Activated naive CD4-positive, alpha-beta T cell treated with anti-CD3 and anti-CD28 coated beads, Interleukin-2, amount 10 ng/mL, durations not matched to agents 7 days and 5 days (primary cell): ENCODE measurements at regions not wholly inside any gene's neighbourhood (a gene's known extent, or its start where the extent isn't known, plus 50 kb on each side); places are given as distances from the start of the nearest gene placed in this dataset.
"Not testable (repeated sequence)": the region's sequence is repeated elsewhere in the genome, so short reads cannot be mapped to it uniquely, and the experiment has no call there.

ENCODE experiments used
- CTCF ChIA-PET: fragments of 350-600 bp; sonication (Branson Sonifier 250); formaldehyde crosslinking; loops from one replicate; lab custom pipeline; 2021; ENCODE audit warnings: antibody characterized with exemption; lab: Charles Lee
- DNase-seq: peaks from one replicate; pipeline ENCODE4 v3.0.0-alpha.2; 2020
- H3K27ac Mint-ChIP-seq: one replicate; pipeline ENCODE4 v1.8.0; 2021; ENCODE audit warnings: mild to moderate bottlenecking, moderate library complexity, mixed read lengths
- H3K27me3 Mint-ChIP-seq: one replicate; pipeline ENCODE4 v1.8.0; 2021; ENCODE audit warnings: mild to moderate bottlenecking, mixed read lengths
- H3K36me3 Mint-ChIP-seq: one replicate; pipeline ENCODE4 v1.8.0; 2021; ENCODE audit warnings: mixed read lengths
- H3K4me1 Mint-ChIP-seq: one replicate; pipeline ENCODE4 v1.8.0; 2021; ENCODE audit warnings: mixed read lengths
- H3K4me3 Mint-ChIP-seq: one replicate; pipeline ENCODE4 v1.8.0; 2021; ENCODE audit warnings: mild to moderate bottlenecking, moderate library complexity, mixed read lengths
- H3K9me3 Mint-ChIP-seq: one replicate; pipeline ENCODE4 v1.8.0; 2021; ENCODE audit warnings: mixed read lengths

- Mint-ChIP-seq H3K4me3 (no peak overlapping the region), H3K27me3 (no peaks in the 10 kb centered on the region), H3K9me3 (no peaks in the 10 kb centered on the region), H3K27ac (no peak overlapping the region), H3K4me1 (no peaks in the 10 kb centered on the region), H3K36me3 (no peaks in the 10 kb centered on the region)
- CTCF ChIA-PET, result no interaction called here
- no peak for DNase-seq
Observed at GRCh38 chr4:125011646-125012045, 299.1 kb upstream of the ANKRD50 start.

GRCh38 chr4:125010796-125011503, 298.4 kb upstream of the ANKRD50 start:
- H3K36me3 Mint-ChIP-seq, result no peaks in the 10 kb centered on the region
- H3K27ac Mint-ChIP-seq, result no peak overlapping the region
- DNase-seq, result no peak
- H3K9me3 Mint-ChIP-seq, result no peaks in the 10 kb centered on the region
- CTCF ChIA-PET, result no interaction called here
- no peaks in the 10 kb centered on the region for H3K4me1 Mint-ChIP-seq
- H3K27me3 Mint-ChIP-seq, result no peaks in the 10 kb centered on the region
- no peak overlapping the region for H3K4me3 Mint-ChIP-seq

GRCh38 chr4:125008676-125009075, 296.1 kb upstream of the ANKRD50 start:
- no peaks in the 10 kb centered on the region for H3K36me3 Mint-ChIP-seq
- H3K9me3 Mint-ChIP-seq, result no peaks in the 10 kb centered on the region
- no peak overlapping the region for H3K4me3 Mint-ChIP-seq
- no peaks in the 10 kb centered on the region for H3K27me3 Mint-ChIP-seq
- H3K4me1 Mint-ChIP-seq, result no peaks in the 10 kb centered on the region
- CTCF ChIA-PET, result no interaction called here
- no peak for DNase-seq
- no peak overlapping the region for H3K27ac Mint-ChIP-seq

- CTCF ChIA-PET, result no interaction called here
- H3K9me3 Mint-ChIP-seq, result no peaks in the 10 kb centered on the region
- H3K36me3 Mint-ChIP-seq, result no peaks in the 10 kb centered on the region
- DNase-seq, result no peak
- H3K27ac Mint-ChIP-seq, result no peak overlapping the region
- no peaks in the 10 kb centered on the region for H3K4me1 Mint-ChIP-seq
- H3K27me3 Mint-ChIP-seq, result no peaks in the 10 kb centered on the region
- no peak overlapping the region for H3K4me3 Mint-ChIP-seq
Observed at GRCh38 chr4:125004676-125005075, 292.1 kb upstream of the ANKRD50 start.

GRCh38 chr4:125003840-125004239, 291.3 kb upstream of the ANKRD50 start:
- Mint-ChIP-seq H3K4me1 (no peaks in the 10 kb centered on the region), H3K9me3 (no peaks in the 10 kb centered on the region), H3K36me3 (no peaks in the 10 kb centered on the region), H3K27me3 (no peaks in the 10 kb centered on the region), H3K27ac (no peak overlapping the region), H3K4me3 (no peak overlapping the region)
- DNase-seq, result no peak
- CTCF ChIA-PET, result no interaction called here

GRCh38 chr4:124997991-124998390, 285.5 kb upstream of the ANKRD50 start:
- no peak for DNase-seq
- Mint-ChIP-seq H3K27me3 (no peaks in the 10 kb centered on the region), H3K4me3 (no peak overlapping the region), H3K27ac (no peak overlapping the region), H3K9me3 (no peaks in the 10 kb centered on the region), H3K4me1 (no peaks in the 10 kb centered on the region), H3K36me3 (no peaks in the 10 kb centered on the region)
- CTCF ChIA-PET, result no interaction called here

GRCh38 chr4:124997124-124997523, 284.6 kb upstream of the ANKRD50 start:
- CTCF ChIA-PET, result no interaction called here
- Mint-ChIP-seq H3K4me1 (no peaks in the 10 kb centered on the region), H3K4me3 (no peak overlapping the region), H3K9me3 (no peaks in the 10 kb centered on the region), H3K27me3 (no peaks in the 10 kb centered on the region), H3K36me3 (no peaks in the 10 kb centered on the region), H3K27ac (no peak overlapping the region)
- no peak for DNase-seq

GRCh38 chr4:124993838-124994237, 281.3 kb upstream of the ANKRD50 start:
- H3K27me3 Mint-ChIP-seq, result no peaks in the 10 kb centered on the region
- CTCF ChIA-PET, result interaction anchor here (0.6 kb wide), 1 partner anchor 290 kb away, joined by 4 read pairs; no protein-coding TSS in a partner anchor
- no peaks in the 10 kb centered on the region for H3K36me3 Mint-ChIP-seq
- no peak overlapping the region for H3K4me3 Mint-ChIP-seq
- H3K4me1 Mint-ChIP-seq, result no peaks in the 10 kb centered on the region
- H3K9me3 Mint-ChIP-seq, result no peaks in the 10 kb centered on the region
- no peak overlapping the region for H3K27ac Mint-ChIP-seq
- no peak for DNase-seq

DNA sequence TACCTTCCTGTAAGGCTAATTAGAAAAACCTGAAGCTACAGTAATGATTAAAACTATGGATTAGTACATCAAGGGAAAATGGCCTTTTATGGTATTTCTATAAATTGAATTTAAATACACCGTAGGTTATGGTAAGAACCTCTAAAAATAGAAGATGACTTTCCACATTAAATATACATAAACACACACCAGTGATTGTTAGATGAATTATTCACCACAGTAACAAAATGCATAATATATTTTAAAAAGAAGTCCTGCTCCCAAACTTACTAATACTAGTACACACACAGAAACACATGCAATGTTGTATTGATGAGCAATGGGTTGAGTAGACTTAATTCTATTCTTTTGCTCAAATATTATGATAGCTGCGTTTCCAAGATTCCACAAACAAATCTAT, 277.9 kb upstream of the ANKRD50 start:
- CTCF ChIA-PET, result no interaction called here
- no peak overlapping the region for H3K27ac Mint-ChIP-seq
- no peaks in the 10 kb centered on the region for H3K36me3 Mint-ChIP-seq
- H3K4me1 Mint-ChIP-seq, result no peaks in the 10 kb centered on the region
- H3K27me3 Mint-ChIP-seq, result no peaks in the 10 kb centered on the region
- H3K9me3 Mint-ChIP-seq, result peaks cover 3% of the 10 kb centered on the region
- H3K4me3 Mint-ChIP-seq, result no peak overlapping the region
- no peak for DNase-seq

- no peak overlapping the region for H3K4me3 Mint-ChIP-seq
- DNase-seq, result no peak
Observed at GRCh38 chr4:124980276-124980752, 267.8 kb upstream of the ANKRD50 start.

DNA sequence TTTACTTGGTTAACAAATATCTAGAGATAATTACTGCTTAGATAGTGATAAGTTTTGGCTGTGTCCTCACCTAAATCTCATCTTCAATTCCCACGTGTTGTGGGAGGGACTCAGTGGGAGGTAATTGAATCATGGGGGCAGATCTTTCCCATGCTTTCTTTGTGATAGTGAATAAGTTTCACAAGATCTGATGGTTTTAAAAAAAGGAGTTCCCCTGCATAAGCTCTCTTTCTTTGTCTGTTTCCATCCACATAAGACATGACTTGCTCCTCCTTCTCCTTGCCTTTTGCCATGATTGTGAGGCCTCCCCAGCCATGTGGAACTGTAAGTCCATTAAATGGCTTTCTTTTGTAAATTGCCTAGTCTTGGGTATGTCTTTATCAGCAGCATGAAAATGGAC, 266.0 kb upstream of the ANKRD50 start:
- DNase-seq, H3K27ac Mint-ChIP-seq, CTCF ChIA-PET: not testable (repeated sequence)

More at GRCh38 chr4:124980276-124980752, 267.8 kb upstream of the ANKRD50 start:
- Mint-ChIP-seq H3K27me3 (no peaks in the 10 kb centered on the region), H3K9me3 (no peaks in the 10 kb centered on the region), H3K27ac (no peak overlapping the region), H3K36me3 (no peaks in the 10 kb centered on the region), H3K4me1 (no peaks in the 10 kb centered on the region)
- CTCF ChIA-PET, result no interaction called here

DNA sequence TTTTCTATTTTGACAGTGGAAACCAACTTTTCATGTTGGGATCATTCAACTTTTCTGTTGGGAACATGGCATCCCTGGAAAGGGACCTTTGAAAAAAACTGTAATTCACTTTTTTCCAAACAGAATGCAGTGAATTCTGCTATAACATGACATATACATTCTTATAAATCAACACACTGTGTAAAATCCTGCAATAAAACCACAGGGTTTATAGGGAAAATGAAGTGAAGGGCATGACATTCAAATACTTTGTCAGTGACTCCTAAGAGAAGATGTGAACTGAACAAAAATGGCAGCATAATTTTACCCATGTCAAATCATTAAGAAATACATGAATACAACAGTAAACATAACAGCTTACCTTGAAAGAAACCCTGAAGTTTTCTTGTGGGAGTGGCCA, 264.5 kb upstream of the ANKRD50 start:
- no peaks in the 10 kb centered on the region for H3K4me1 Mint-ChIP-seq
- H3K36me3 Mint-ChIP-seq, result no peaks in the 10 kb centered on the region
- no peak overlapping the region for H3K27ac Mint-ChIP-seq
- CTCF ChIA-PET, result no interaction called here
- no peaks in the 10 kb centered on the region for H3K27me3 Mint-ChIP-seq
- no peaks in the 10 kb centered on the region for H3K9me3 Mint-ChIP-seq
- no peak for DNase-seq
- no peak overlapping the region for H3K4me3 Mint-ChIP-seq

More for the DNA sequence above, 266.0 kb upstream of the ANKRD50 start:
- H3K4me1 Mint-ChIP-seq, H3K9me3 Mint-ChIP-seq, H3K27me3 Mint-ChIP-seq, H3K36me3 Mint-ChIP-seq, H3K4me3 Mint-ChIP-seq: not testable (repeated sequence)

DNA sequence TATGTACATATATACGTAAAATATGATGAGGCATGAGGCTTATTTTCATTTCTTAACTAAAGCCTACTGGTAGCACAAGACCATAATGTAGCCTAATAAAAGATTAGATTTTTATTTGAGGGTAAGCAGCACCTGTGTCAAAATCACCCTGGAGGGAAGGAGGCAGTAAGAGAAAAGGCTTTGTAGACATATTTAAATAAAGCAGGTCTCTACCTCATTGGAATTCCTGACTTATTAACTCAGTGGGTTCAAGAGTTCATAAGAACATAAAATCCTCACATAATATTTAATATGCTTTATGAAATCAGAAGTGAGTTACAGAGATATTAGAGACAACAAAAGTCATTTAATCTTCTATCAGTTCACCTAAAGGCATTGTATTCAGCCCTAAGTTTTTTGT, 261.6 kb upstream of the ANKRD50 start:
- H3K9me3 Mint-ChIP-seq, result no peaks in the 10 kb centered on the region
- no peak for DNase-seq
- CTCF ChIA-PET, result no interaction called here
- H3K36me3 Mint-ChIP-seq, result no peaks in the 10 kb centered on the region
- no peaks in the 10 kb centered on the region for H3K4me1 Mint-ChIP-seq
- H3K27me3 Mint-ChIP-seq, result no peaks in the 10 kb centered on the region
- H3K27ac Mint-ChIP-seq, result no peak overlapping the region
- no peak overlapping the region for H3K4me3 Mint-ChIP-seq

DNA sequence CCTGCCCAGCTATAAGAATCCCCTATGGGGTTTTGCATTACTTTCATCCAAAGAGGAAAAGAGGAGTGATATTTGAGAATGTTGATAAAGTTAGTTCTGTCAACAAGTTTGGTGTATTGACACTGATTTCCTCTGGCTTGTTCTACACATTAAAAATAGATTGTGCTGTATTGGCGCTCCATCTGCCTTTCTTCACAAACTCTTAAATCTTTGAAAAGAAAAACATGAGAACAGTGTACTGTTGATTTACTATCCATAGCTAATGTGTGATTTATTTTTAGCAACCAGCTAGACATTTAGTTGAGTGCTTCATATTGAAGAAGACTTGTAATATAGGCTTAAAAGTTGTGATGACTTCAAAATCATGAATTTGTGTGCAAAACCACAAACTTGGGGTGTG, 261.2 kb upstream of the ANKRD50 start:
- CTCF ChIA-PET, result no interaction called here
- no peaks in the 10 kb centered on the region for H3K27me3 Mint-ChIP-seq
- no peak for DNase-seq
- H3K27ac Mint-ChIP-seq, result no peak overlapping the region
- H3K9me3 Mint-ChIP-seq, result no peaks in the 10 kb centered on the region
- H3K36me3 Mint-ChIP-seq, result no peaks in the 10 kb centered on the region
- H3K4me1 Mint-ChIP-seq, result no peaks in the 10 kb centered on the region
- no peak overlapping the region for H3K4me3 Mint-ChIP-seq

- no peaks in the 10 kb centered on the region for H3K9me3 Mint-ChIP-seq
- no peak overlapping the region for H3K27ac Mint-ChIP-seq
- no peaks in the 10 kb centered on the region for H3K27me3 Mint-ChIP-seq
- H3K36me3 Mint-ChIP-seq, result no peaks in the 10 kb centered on the region
- no peaks in the 10 kb centered on the region for H3K4me1 Mint-ChIP-seq
- no peak overlapping the region for H3K4me3 Mint-ChIP-seq
- CTCF ChIA-PET, result no interaction called here
- DNase-seq, result no peak
Observed at GRCh38 chr4:124970011-124970410, 257.5 kb upstream of the ANKRD50 start.
